ENCODE measurements at regions not wholly inside any gene's neighbourhood (a gene's known extent, or its start where the extent isn't known, plus 50 kb on each side); places are given as distances from the start of the nearest gene placed in this dataset.
"Not testable (repeated sequence)": the region's sequence is repeated elsewhere in the genome, so short reads cannot be mapped to it uniquely, and the experiment has no call there.

DNA sequence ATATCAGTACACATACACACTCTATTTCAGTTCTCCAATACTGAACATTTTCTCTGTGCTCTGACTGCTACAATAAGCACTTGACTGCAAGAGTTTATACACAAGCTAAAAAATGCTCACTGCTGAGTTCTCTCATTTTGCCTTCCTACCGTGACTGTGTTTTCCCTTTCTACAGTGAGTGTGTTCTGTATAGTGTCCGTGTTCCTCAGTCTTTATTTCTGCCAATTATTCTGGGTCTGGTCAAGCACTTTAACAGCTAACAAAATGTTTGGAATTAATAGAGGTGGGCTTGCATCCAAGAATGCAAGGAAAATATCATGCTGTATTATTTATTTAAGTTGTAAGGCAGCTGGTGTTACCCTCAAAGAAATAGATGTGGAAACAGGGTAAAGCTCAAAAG is 217.0 kb upstream of the NREP start:
- no peak for DNase-seq

DNA sequence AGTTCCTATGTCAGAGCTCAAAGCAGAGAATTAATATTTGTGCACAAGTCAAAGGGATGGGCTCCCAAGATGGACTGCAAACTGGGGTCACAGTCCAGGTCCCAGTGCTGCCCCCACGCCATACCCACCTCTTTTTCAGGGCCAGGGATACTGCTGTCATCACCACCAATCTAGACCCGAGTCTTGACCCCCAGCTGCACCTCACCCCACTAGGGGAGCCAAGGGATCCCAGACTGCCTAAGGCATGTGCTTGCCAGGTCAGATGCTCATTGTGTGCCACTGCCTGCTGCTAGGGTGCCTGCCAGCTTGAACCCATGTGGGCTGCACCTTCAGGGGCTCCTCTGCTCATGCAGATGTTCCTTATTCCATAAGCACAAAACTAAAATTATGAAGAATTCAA is 215.6 kb upstream of the NREP start:
- no peak for DNase-seq

DNA sequence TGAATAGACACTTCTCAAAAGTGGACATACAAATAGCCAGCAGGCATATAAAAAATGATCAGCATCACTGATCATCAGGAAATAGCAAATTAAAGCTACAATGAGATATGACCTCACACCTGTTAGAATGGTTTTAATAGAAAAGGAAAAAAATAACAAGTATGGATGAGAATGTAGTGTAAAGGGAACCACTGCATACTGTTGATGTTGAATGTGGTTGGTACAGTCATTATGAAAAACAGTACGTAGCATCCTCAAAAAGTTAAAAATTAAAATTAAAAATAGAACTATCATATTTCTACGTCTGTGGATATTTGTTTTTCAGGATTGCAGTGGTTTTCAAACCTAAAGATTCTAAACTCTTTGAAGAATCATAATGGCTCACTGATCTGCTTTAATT is 215.1 kb upstream of the NREP start:
- DNase-seq = no peak

DNA sequence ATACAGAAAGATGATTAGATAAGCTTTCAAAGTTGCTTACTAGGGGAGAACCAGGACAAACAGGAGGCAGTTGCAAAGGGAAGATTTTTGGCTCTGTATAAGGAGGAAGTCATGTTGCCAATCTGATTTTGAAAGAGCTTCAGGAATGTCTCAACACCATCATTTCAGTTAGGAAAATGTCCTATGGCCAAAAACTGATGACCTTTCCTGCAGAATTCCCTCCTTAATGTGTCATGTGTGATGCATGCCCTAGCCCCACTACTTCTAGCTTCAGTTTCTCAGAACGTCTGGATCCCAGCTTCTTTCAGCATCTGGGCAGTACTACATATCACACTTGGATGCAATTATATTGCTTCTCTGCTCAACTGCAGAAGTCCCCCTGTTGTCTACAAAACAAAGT is 211.5 kb upstream of the NREP start:
- no peak for DNase-seq

DNA sequence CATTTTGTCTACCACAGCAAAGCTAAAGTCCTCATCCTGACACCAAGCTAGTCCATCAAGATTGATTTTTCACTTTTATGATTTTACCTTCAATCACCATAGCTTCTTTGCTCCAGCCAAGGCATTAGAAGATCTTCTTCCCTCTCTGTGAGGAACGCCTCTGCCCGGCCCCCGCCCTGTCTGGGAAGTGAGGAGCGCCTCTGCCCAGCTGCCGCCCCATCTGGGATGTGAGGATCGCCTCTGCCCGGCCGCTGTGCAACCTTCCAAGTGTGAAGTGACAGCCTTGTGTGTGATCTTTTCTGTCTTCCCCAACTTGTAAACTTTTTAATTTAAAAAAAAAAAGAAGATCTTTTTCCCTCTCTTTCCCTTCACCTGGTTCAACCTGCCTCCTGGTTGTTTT is 210.5 kb upstream of the NREP start:
- no peak for DNase-seq

DNA sequence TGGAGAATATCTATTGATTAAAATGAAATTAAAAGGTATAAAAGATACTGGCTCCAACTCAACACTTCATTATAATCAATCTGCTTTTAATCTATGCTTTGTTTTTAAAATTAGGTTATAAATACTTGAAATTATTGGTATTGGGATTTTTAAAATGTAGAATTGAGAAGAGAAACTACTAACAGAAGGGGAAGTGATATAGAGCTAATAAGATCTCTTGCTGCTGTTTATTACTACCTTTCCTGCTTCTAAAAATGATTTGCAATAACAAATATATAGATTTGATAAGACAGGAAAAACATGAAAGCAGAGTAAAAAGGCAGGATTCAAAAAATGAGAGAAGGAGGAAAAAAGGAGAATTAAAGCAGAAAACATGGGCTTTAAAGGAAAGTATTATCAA is 209.3 kb upstream of the NREP start:
- DNase-seq = no peak

DNA sequence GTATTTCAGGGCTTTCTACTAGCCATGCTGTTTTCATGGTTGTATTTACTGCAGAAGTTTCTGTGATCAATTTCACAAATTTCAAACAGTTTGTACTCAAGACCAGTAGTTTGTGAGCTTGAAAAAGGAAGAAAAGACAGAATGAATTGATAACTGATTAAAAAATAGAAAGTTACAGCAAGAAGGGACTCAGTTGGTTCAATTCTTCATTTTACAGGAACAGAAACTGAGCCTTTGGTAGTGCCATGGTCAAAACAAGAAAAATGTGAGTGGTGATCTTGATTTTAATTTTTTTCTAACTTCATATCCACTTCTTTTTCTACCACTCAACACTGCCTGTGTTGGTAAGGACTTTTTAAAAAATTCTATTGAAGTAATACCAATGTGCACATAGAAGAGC is 206.6 kb upstream of the NREP start:
- DNase-seq = no peak

DNA sequence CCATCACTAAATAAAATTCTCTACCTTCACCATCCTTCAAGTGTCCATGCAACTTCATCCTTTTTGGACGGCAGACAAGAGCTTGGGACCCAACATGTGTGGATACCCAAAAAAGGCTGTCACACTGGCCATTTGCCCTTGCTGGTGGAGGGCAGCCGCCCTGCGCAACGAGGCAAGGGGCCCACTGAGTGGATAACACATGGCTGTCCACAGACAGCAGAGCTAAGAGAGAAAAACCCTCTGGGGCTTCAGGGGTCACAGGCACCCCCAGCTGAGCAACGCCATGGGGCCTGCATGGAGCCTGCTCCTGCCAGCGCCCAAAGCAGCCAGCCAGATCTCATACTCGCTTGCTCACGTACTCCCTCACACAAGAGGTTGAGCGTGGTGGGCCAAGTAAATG is 205.9 kb upstream of the NREP start:
- DNase-seq = no peak

DNA sequence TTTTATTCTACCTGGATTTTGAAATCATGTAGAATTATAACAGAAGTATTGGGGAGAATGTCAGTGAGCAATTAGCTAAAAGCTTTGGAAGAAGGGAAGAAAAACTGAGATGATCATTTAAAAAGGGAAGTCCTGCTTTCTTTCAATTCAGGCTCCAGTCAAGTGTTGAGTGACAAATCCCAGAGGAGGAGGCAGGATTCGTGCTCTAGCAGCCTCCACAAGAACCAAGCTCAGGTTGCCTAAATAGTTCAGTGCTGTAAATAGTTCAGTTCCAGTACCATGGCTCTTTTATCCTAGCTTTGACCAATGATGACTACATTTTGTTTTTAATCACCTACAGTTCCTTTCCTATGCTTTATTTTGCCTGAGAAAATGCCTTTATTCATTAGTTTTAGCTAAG is 204.9 kb upstream of the NREP start:
- DNase-seq = no peak

DNA sequence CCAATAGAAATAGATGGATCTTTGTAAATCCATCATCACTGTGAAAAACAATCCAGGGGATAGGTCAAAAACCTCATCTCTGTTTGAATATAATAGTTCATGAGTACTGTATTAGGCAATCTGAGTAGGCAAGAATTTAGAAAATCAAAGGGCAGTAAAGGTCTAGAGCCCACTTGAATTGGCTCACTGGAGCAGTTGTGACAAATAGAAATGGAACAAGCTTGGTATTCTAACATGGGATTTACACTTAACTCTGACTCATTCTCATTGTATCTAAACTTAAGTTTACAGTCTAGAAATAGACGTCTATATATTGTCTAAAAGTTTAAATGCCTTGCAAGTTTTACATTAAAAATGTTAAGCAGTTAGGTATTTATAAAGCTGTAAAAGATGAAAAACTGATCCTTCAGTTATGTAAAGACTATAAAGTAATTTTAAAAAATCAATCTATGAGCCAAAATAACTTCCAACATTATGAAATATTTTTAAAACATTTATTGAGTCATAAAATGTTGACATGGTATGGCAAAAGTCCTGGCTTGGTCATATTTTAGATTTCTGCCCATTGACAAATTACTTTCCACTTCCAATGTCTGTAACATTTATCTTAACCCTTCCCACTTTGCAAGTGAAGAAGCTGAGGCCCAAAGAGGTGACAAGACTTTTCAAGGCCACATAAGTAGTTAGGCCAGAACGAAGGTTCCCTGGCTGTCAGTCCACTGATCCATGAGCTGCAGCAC is 203.7 kb upstream of the NREP start:
- no peak for DNase-seq

DNA sequence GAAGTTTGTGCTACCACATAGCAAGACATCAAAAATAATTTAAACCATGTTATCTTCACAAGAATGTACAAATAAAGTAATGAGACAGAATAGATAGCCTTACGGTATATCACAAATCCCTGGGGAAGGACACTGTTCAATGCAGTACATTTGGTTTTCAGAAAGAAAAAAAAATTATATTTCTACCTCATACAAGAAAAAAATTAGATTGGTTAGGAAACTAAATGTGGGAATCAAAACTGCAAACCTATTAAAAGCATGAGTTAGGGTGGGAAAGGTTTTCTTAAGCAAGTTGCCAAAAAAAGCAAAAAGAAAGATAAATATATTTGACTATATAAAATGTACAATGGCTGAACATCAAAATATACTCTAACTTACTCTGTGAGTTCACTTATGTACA is 201.9 kb upstream of the NREP start:
- no peak for DNase-seq

DNA sequence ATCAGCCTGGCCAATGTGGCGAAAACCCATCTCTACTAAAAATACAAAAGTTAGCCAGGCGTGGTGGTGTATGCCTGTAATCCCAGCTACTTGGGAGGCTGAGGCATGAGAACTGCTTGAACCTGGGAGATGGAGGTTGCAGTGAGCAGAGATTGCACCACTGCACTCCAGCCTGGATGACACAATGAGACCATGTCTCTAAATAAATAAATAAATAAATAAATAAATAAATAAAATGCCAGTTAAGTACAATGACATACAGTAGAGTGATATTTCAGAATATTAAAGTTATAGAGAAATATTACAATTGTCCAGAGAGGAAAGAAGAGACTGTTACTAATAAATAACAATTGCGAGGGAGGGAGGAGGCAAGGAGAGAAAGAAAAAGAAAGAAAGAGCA is 199.8 kb upstream of the NREP start:
- not testable (repeated sequence) for DNase-seq

DNA sequence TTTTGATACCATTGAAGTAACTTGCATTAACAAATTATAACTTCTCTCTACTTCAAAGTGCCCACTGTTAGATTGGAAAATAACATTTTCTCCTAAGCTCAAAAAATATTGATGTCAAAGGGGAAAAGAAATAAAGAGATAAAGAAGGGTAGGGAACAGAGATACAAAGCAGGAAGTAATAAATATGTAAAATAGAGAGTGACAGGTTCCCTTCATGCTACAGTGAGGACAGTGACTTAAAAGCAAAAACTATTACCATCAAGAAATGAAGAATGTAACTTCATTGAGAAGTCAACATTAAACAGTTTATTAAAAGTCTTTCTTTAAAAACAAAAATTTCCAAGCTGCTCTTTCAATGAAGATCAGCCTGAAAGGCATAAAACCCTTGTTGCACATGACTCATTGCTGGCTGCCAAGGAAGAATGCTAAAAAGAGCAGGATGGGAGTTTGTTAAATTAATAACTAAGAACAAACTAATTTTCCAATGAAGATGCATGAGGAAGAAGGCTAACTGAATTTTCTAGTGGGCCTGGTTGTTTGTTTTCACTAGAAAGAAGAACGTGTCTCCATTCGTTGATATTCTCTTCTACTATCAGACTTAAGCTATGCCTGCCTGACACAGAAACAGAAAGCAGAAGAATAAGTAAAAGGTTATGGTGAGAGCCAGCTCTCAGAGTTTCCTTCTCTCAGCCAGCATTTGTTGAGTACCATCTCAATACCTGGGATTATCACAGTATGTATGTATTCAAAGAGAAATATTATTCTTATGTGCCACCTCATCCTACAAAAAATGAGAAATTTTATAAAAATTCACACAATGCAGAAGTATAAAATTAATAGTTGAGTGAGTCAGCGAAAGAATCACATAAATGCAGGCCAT is 197.8 kb upstream of the NREP start:
- no peak for DNase-seq

DNA sequence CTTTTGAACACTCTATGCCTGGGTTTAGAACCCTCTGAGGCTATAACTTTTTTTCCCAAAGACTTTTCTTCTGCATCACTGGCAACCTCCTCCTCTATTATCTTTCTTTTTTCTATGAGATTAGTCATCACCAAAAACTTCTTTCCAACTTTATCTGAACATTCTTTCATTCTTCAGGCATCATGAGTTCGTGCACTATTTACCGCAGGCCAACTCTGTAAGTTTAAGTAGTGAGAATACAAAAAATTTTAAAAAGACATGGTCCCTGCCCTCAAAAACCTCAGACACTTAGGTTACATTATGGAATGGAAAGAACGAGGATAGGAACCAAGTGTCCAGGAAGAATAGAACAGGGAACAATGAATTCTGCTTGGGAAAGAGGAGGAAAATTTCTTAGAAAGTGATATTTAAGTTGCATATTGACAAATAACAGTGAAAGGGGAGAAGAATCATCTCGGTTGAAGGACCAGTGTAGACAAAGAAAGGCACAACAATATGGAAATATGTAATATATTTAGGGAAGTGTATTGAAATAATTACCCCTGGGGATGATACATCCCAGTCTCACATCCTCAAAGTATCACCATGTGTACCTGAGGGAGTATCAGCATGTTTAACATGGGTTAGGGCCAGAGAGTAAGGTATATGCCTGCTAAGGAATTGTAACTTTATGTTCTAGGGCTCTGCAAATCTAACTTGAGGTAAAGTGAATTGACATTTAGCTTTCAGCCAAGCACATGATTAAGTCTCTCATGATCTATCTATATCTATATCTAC is 196.5 kb upstream of the NREP start:
- DNase-seq = no peak

DNA sequence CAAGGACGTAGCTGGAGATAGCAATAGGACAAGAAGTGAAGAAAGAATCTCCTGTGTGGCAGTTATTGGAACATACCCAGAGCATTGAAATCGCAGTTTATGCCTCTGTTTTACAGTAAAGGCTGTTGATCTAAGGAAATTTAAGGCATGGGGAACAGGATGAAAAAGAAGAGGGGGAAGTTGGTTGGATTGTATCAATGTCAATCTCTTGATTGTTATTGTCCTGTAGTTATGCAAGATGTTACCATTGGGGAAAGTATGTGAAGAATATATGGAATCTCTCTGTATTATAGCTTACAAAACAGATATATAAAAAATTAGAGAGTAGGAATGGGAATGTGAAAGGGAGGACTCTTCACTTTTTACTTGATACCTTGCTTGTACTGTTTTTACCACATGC is 195.6 kb upstream of the NREP start:
- DNase-seq = no peak

DNA sequence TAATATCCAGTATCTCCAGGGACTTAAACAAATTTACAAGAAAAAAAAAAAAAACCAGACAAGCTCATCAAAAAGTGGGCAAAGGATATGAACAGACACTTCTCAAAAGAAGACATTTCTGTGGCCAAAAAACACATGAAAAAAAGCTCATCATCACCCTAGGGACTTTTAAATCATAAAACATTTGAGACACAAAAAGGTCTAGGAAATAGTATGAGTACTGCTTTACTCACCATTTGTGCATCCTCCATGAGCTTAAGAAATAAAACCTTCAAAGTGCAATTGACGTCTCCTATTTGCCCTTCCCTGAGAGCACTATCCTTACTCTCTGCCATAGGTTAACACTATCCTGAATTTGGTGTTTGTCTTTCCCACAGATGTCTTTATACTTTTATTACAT is 193.7 kb upstream of the NREP start:
- DNase-seq = no peak

DNA sequence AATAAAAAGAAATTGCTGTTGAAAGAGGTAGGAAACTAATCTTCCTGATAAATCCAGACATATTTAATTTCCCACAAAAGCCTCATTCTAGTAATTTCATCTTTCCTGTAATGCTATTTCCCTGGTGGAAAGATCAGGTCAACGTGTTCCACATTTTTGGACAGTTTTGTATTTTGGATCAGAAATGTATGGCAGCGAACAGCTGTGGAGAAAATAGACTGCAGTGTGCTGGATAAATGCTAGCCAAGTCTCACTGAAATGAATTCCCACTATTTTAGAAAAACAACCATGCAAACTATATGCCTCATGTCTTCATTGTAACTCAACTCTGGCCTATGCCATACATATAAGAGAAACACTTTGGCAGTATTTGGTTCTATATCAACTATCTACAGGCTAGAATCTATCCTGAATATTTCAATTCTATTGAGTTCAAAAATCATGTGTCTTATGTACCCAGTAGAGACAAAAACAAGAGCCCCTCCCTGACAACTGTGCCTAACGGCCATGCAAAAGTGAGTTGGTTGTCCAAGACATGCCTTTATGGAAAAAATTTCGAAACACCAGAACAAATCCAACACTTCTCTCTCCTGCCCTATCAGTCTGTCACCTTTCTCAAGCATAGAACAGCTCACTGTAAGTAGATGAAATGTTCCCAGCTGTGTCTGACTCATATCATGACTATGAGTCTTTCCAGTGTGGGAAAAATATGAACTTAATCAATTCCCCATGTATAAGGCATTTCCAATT is 191.3 kb upstream of the NREP start:
- no peak for DNase-seq

DNA sequence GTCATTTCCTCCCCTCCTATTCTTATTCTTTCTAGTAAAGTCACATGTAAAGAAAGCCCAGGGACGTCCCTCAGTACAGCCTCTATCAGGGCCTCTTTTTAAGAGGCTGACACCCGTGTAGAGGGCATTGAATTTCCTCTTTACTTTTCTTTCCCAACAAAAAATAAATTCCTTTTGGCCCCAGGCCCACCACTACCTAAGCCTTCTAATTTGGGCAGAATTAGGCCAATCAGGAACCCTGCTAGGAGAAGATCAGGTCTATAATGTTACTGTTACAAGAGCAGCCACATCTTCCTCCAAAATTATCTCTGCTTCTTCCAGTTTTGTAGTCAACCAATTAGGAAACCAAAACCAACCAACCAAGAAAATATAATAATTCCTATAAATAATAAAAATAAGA is 189.6 kb upstream of the NREP start:
- DNase-seq = no peak

DNA sequence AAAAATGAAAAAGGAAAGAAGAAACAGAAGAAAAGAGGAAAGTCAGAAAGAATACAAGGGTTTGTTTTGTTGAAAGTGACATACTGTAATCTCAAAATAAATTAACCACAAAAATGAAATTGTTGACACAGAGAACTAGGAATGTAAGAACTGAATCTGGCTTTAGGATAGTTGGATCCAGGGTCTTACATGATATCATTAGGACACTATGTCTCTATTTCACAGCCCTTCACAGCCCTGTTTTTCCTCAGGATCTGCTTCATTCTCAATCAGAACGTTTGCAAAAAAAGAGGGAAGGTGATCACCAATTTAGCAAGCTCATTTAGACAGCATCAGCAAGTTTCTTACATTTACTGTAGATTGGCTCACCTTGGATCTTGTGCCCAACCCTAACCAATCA is 188.5 kb upstream of the NREP start:
- no peak for DNase-seq

DNA sequence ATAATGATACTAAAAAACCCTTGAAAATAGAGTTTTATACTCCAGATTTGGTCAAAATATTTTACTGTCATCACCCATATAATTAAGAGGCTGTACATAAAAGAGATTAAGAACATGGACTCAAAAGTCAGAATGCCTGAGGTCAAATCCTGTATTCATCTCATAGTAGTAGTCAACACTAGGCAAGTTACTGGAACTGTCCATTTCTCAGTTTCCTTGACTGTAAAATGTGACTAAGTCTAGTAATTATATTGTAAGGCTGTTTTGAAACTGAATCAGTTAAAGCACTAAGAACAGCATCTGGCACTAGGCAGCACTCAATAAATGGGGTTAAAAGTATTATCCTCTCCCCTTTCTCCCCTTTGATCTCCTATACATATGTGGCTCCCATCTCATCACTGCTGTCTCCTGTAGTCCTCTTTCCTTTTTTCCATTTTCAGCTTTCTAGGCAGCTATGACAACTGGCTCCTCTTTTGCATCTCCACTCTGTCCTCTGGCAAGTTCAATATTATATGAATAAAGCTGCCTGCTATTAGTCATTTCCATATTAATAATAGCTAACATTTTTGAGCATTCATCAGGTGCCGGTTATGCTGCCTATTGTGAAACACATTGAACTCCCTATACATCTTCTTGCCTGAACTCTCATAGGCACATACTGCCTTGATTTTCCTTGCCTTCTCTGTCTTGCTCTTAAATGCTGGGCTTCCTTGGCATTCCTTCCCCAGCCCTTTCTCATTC is 185.8 kb upstream of the NREP start:
- no peak for DNase-seq

DNA sequence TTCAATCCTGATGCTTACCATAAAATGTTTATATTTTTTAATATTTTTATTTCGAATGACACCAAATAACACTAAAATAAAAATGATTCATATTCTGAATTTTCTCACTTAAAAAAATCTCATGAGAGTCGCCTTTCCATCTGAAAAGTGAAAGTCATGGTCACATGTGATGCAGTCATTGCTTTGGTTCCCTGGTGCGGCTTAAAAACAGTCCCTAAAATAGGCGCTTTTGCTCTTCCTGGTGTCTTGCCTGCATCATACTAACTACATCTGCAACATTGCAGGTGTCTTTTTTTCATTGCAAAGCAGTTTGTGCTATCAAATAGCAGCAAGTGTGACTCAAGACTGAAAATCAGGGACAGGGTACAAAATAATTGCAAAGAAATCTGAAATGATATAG is 185.2 kb upstream of the NREP start:
- DNase-seq = no peak

DNA sequence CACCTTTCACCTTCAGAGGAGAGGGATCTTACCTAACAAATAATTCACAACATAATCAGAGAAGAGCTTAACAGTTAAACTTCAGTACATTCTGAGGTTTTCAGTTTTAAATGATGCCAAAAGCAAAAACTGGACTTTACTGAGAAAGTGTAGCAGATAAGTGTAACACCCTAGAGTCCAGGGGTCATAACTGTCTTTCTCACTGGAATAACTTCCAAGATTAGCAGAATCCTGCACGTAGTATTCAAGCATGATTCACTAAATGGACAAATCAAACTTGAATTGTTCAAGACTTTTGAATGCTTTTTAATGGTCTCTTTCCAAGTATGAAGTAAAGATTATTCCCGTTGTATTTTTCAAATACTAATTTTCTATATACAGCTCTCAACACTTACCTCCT is 180.1 kb upstream of the NREP start:
- no peak for DNase-seq
